ENCODE measurements at regions not wholly inside any gene's neighbourhood (a gene's known extent, or its start where the extent isn't known, plus 50 kb on each side); places are given as distances from the start of the nearest gene placed in this dataset.
"Not testable (repeated sequence)": the region's sequence is repeated elsewhere in the genome, so short reads cannot be mapped to it uniquely, and the experiment has no call there.

DNA sequence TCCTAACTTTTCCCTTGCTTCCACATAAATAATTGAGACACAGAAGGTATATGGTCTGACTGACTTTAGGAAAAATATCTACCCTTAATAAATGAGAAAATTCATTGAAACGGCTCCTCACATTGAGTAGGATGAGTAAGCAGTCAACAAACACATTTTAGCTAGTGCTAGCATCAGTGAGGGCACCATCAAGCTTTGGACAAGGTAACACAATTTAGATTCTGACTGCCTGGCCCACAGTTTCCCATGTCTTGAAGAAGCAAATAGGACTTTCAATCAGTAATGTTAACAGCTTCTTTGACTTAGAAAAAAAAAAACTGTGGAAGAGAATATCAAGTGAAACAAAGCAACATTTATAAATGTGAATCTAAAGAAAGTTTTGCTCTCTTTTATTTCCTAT, 70.1 kb upstream of the MBNL1 start:
- peak; percentile 28 for DNase-seq

DNA sequence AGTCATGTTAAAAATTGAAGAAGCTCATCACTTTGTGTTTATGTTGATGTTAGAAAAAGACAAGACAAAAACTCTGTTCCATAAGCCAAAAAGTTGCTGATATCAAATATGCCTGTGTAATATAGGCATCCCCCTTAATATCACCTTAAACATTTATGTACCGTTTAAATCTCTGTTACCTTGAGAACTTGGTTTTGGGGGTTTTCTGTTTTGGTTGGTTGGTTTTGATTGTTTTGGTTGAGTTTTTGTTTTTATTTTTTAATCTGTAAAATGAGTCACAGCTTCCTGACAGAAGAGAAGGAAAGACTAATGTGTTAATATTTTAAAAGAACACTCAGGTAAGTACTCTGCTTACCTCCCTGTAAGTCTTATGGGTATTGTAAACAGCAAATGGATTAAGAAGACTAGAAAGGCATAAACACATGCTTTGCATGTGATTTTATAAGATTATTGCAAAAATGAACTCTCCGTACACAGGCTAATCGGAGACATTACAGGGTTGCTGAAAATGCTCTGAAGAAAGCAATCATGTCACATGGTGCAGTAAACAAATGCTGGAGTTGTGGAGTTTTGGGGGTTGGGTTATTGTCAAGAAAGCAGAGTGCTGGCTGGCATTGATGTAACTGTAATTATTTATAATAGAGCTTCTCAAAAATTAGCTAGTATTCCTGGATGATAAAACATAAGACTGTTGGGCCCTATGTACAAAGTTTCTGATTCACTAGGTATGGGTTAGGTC, 69.5 kb upstream of the MBNL1 start:
- no peak for DNase-seq

DNA sequence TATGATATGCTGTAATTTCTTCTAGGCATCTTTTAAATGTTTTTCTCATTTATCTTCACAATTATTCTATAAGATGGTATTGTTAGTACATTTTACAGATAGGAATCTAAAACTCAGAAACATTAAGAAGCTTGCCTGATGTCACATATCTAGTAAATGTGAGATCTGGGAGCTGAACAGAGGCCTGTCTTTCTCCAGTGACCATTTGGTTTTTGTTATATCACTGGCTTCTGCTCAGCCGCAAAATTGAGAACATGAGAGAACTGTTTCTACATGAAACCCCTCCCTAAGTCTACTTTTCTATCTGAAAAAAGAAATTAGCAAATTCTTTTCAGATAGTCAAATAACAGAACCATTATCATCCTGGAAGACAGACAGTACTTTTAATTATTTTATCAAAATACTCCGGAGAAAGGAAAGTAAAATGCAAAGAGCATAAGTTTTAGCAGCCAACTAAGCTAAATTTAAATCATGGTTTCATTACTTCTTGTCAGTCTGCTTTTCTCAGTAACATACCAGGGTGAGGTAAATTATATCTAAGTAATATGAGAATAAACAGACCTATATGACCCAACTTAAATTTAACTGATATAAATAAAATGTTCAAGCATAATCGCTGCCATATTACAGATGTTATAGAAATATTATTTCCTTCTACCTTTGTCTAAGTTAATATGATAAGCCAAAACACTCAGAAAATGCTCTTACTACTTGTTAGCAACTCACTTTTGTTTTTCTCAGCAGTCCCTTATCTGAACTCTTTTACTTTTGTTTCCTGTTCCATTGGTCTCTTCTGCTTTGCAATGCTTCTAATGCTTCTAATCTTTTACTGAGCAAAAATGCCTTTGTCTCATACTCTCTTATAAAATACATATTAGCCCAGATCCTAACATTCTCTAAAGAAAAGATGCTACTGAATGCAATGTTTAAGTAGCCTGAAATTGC, 68.0 kb upstream of the MBNL1 start:
- DNase-seq, result no peak

DNA sequence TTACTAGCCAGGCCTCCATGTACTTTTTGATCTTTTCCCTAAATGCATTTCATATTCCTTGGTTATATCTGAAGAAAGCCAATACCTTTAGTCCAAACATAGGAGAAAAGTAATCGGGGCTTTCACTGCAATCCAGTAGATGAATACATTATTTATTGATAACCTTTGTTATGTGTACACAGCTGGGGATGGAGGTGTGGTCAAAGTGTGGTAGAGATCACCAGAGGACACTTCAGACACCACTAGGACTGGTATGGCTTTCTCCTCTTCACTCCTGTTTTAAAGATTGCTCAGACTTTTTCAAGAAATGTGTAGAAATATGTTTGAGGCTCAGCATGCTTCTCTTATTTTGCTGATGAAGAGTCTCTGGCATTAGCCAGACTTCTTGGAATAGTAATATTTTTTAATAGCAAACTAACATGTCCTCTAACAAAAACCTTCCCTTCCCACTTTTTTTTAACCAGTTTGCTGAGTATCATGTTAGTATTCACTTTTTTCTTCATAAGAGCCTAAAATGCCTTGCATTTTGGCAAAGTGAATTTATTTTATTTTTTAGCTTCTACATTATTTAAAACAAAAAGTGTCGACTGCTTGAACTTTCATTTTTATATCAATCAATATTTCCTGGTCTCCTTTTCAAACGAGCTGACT, 65.6 kb upstream of the MBNL1 start:
- peak; percentile 16 for DNase-seq

DNA sequence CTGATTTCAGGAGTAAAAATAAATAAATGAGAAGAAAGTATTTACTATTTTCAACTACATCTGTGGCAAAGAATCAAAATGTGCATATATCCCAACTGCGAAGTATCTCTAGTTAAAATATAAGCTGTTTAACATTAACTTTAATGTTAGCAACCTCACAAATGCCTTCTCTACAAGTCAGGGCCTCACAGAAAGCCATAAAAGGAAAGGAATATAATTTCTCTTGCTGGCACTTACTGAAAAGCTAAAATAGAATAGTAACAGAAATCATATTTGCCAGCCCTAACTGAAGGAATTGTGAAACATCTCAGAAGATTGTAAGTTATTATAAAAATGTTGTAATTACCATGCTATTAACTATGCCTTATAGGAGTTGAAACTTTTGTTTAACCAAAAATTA, 65.1 kb upstream of the MBNL1 start:
- DNase-seq, result no peak

DNA sequence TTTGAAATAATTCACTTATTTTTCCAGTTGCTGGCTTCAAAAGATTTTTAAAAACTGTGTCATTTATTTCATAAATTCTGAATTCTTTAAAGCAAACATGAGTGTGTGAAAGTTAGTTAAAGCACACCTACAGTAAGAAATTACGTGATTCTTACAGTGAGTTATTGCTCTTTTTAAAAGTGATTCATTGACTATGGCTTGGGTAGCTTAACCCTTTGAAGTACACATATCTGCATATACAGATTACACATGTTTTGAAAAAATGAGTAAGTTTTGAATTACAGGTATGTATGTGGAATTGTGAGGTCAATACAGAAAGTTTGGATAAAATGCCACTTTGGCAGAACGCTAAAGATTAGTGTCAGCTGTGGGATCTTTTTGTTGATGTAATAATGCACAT, 64.5 kb upstream of the MBNL1 start:
- DNase-seq, result no peak

DNA sequence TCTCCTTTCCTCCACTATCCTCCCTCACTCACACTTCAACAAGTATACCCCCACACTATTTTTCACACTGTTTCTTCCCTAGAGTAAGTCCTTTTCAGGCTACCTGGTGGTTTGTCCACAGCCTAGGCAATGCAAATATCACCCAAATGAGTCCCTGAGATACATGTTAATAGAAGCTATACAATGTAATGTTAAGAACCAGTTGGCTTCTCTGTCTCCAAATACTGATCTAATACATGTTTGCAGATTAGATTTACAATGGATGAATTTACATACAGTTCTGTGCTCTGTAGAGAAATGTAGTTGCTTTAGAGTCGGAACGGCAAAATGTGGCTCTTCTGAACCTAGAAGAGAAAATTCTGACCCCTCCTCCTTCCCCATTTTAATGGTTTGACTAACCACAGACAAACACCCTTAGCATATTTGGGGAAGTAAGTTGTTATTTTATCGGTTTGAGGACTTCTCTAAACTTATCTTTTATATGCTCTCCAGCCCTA, 63.6 kb upstream of the MBNL1 start:
- peak; percentile 15 for DNase-seq

DNA sequence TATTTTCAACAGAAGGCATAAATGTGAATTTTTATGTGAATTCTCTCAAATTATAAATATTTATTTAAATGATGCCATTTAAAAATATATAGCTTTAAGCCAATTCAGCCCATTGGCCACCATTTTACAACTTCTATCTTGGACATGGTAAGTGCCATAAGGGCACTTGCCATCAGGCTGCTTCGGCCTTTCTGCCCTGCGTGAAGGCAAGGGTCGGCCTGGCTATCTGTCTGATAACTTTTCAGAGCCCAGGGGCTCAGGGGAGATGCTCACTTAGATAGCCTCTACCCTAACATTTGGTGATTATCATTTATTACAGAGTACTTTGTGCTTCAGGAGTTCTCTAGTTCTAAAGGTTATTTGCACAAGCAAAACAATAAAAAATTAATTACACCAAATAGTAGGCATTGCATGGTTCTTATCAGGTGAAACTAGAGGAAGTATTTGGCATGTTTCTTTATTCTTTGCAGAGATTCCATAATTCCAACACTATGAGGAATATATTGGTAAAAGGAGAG, 62.4 kb upstream of the MBNL1 start:
- DNase-seq, result no peak

DNA sequence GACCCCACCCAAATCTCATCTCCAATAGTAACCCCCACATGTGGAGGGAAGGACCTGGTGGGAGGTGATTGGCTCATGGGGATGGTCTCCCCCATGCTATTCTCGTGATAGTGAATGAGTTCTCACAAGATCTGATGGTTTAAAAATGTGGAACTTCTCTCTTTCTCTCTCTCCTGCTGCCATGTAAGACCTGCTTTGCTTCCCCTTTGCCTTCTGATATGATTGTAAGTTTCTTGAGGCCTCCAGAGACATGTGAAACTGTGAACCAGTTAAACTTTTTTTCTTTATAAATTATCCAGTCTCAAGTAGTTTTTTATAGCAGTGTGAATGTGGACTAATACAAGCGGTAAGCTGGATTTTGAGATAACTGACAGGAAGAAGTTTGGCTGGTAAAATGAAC, 60.3 kb upstream of the MBNL1 start:
- no peak for DNase-seq

DNA sequence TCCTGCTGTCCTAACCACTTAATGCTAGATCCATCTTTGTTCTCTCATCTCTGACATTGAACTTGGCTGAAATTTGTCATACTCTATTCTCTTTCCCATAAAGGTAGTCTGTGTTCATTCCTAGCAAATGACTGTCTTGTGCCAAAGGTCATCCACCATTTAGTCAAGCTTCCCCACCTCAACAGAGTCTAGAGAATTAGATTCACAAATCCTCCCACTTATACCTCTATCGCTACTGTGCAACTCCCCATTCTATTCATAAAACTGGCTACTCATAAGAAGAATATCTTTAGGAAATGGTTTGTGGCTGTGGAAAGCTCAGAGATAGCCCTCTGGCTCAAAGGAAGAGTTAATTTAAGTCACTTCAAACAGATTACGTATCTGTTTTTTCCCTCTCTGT, 59.7 kb upstream of the MBNL1 start:
- no peak for DNase-seq

DNA sequence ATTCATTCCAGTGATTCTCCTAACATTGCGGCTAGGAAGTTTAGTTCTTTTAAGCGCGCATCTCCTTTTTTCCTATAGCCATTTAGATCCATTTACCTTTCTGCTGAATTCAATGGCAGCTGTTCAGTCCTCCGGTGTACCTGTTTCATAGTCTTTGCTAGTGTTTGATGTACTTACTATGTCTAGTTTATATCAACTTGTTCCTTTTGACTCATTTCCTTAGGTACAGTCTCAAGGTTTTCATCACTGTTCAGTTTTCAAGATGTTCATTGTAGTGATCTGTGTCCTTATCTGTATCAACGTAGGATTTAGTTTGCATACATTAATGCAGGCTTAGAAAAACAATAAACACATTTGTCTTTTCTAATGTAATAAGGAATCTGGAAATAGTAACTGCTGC, 59.0 kb upstream of the MBNL1 start:
- peak; percentile 25 for DNase-seq

DNA sequence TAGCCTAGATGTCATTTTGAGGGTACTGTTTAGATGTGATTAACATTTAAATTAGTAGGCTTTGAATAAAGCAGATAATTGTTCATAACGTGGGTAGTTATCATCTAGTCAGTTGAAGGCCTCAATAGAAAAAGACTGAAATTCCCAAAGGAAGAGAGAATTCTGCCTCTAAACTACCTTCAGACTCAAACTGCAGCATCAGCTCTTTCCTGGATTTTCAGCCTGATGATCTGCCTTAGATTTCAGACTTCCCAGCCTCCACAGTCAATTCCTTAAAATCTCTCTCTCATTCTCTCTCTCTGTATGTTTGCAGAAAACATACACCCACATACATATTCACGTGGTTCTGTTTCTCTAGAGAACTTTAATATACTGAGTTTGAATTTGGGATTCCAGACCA, 58.0 kb upstream of the MBNL1 start:
- no peak for DNase-seq

DNA sequence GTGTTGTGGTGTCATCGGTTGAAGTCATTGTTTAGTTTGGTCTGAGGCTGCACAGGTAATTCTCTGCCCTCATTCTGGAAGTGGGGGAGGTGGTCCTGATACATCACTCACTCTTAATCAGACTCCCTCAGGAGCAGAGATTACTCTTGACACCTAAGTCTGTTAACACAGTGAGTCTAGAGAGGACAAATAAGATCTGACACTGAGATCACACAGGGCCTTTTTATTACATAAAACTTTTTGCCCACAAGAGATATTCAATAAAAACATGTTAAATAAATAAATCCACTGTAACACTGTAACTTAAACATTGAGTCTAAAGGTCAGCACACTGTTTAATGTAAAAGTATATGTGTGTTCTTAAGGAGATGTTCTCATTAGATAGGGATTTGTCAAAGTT, 57.1 kb upstream of the MBNL1 start:
- no peak for DNase-seq

DNA sequence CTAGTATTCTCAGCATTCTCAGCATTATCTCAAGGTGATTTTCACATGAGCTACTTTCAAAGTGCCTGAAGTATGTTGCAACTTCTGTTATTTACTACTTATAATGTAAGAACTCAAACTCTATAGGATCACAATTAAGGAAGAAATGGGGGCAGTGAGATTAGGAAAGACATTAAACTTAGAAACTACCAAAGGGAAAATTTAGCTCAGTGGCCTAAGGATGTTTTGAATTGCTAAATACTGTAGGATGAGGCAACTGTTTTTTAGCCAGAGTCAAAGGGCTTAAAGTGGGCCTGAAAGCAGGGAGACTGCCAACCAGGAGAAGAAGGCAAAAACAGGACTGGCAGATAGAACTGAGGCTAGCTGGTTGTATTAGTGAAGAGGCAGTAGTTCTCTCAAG, 55.5 kb upstream of the MBNL1 start:
- DNase-seq, result no peak

DNA sequence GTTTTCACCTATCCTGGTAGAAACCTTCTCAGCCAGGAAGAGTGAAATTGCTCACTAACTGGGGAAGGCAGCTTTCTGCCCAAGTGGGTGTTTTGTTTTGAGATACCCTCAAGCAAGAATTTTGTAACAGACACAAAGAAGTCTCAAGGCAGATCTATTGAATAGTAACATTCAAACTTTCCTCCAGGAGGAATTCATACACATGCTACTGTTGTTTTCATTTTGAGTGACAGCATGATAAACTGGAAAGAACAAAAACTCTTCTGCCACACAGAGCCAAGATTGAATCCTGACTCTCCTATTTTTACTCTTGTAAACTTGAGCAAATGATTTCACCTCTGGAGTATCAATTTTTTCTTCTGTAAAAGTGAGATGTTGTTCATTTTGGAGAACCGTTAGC, 54.8 kb upstream of the MBNL1 start:
- no peak for DNase-seq

DNA sequence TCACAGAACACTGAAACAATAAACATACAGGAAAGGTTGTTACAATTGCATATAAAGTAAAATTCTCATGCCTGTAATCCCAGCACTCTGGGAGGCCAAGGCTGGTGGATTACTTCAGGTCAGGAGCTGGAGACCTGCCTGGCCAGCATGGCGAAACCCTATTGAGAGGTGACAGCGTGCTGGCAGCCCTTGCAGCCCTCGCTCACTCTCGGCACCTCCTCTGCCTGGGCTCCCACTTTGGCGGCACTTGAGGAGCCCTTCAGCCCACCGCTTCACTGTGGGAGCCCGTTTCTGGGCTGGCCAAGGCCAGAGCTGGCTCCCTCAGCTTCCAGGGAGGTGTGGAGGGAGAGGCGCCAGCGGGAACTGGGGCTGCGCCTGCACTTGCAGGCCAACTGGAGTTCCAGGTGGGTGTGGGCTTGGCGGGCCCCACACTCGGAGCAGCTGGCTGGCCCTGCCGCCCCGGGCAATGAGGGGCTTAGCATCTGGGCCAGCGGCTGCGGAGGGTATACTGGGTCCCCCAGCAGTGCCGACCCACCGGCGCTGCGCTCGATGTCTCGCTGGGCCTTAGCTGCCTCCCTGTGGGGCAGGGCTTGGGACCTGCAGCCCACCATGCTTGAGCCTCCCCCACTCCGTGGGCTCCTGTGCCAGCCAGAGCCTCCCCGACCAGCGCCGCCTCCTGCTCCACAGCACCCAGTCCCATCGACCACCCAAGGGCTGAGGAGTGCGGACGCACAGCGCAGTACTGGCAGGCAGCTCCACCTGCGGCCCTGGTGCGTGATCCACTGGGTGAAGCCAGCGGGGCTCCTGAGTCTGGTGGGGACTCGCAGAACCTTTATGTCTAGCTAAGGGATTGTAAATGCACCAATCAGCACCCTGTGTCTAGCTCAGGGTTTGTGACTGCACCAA, 51.5 kb upstream of the MBNL1 start:
- DNase-seq, result not testable (repeated sequence)

DNA sequence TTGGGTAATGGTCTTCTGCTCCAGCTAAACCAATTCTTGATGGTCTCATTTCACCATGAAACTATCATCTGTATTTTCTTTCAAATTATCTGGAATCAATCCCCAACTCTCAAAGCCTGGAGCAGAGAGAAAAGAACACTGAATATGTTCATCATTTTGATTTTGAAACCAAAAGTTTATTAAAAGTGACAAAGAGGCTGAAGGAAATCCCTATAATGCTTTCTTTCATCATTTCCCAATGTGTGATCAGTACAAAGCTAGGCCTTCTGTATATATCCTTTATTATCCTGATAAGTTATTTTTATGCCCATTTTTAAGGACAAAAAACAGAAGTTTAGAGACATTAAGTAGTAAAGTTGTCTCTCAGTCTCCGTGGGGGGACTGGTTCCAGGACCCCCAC, 50.1 kb upstream of the MBNL1 start:
- DNase-seq, result no peak
